ENCODE measurements at regions not wholly inside any gene's neighbourhood (a gene's known extent, or its start where the extent isn't known, plus 50 kb on each side); places are given as distances from the start of the nearest gene placed in this dataset.

DNA sequence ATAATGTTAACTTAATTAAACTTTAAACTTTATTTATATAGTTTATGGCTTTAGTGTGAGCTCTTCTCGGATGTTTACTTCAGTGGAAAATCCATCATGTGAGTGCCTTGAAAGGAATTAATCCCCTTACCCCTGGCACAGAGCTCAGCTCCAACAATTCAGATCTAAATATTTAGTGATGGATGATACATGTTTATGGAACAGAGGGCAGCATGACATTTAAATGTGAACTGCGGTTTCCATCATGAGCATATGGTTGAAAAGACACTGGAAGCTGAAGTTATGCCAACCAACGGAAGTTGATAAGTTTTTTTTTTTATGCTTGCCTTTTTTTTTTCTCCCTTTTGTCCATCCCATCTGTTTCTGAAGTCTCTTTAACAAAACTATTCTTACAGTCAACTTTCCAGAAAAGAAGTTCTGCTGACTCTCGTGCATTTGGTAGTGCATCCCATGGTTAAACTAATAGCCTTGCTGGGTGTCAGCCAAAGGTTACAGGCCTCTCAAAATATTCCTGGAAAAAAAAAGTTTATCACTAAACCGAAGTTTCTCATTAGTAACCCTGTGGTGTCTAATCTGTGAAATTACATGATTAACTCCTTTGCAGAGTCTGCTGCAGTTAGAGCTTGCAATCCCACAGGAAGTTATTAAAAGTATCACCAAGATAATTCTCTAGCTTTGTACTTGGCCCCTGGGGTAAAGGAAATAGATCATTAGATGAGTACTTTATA is 243.9 kb upstream of the TCF21 start:
- no peak for TF ChIP-seq POLR2A (IDR thresholded peaks at IDR 0.05)
- TF ChIP-seq, protein P1, sequence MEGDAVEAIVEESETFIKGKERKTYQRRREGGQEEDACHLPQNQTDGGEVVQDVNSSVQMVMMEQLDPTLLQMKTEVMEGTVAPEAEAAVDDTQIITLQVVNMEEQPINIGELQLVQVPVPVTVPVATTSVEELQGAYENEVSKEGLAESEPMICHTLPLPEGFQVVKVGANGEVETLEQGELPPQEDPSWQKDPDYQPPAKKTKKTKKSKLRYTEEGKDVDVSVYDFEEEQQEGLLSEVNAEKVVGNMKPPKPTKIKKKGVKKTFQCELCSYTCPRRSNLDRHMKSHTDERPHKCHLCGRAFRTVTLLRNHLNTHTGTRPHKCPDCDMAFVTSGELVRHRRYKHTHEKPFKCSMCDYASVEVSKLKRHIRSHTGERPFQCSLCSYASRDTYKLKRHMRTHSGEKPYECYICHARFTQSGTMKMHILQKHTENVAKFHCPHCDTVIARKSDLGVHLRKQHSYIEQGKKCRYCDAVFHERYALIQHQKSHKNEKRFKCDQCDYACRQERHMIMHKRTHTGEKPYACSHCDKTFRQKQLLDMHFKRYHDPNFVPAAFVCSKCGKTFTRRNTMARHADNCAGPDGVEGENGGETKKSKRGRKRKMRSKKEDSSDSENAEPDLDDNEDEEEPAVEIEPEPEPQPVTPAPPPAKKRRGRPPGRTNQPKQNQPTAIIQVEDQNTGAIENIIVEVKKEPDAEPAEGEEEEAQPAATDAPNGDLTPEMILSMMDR (IDR thresholded peaks at IDR 0.05), result no peak
- no peaks in the 10 kb centered on the region for H3K4me1 ChIP-seq
- H3K27me3 ChIP-seq, result no peaks in the 10 kb centered on the region
- H3K4me3 ChIP-seq (replicated peaks in 1 of 3), result no peak overlapping the region
- H3K27ac ChIP-seq, result no peak overlapping the region
- intact Hi-C loops (cut with DNase I), result no loop called here
- WGBS, 2 donors, result 51 to 59% methylated on average over 5 of the region's 5 CpGs
- no peak for DNase-seq
- H3K36me3 ChIP-seq, result no peaks in the 10 kb centered on the region
- H3K9me3 ChIP-seq, result no peaks in the 10 kb centered on the region

DNA sequence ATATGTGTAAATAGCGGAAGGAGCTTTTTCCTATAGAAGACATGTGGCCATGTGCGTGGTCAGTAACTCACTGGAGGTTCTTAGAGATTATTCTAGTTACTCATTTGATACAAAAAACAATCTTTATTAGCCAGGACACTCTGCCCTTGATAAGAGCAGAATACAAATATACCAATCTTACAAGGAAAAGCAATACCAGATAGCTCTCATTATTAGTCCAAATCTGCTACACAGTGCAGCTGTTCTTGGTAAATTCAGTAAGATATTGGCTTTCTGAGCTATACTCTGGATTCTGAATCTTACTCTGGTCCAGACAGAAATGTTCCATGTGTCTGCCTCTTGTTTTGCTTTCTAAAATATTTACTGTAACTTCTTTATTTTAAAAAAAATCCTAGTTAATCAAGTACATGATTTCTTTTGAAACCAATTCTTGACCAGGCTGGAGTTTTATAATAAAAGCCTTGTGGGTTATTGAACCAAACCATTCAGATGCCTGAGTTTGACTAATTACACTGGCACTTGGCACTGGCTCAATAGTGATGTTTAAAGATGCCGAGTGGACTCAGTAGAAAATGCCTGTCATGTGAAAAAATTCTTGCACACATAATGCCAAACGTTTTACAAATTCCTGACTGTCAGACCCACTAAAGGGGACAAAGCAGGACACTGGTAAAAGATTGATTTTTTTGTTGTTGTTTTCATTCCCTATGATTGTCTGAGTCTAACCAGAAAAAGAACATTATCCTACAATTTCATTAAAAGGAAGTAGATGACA is 242.8 kb upstream of the TCF21 start:
- WGBS, 2 donors, result 50 to 53% methylated on average over 4 of the region's 4 CpGs
- no peak for TF ChIP-seq POLR2A (IDR thresholded peaks at IDR 0.05)
- Histone ChIP-seq H3K27me3 (no peaks in the 10 kb centered on the region), H3K4me1 (no peaks in the 10 kb centered on the region), H3K4me3 (replicated peaks in 1 of 3) (no peak overlapping the region), H3K9me3 (no peaks in the 10 kb centered on the region), H3K36me3 (no peaks in the 10 kb centered on the region), H3K27ac (no peak overlapping the region)
- intact Hi-C loops (cut with DNase I), result no loop called here
- DNase-seq, result no peak

DNA sequence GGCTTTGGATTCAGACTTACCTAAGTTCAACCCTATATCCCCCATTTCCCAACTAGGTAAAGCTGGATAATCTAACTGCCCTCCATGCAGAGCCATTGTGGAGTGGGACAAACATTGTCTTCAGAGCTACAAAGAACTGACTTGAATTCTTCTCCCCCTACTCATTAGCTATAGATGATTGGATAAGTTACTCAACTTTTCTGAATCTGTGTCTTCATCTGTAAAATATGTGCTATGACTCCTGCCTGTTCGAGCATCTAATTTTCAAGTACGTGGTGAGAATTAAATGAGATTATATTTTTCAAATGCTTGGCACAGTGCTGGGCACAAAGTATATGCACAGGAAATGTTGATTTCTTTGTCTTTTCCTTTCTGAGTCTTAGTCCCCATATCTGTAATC is 240.3 kb upstream of the TCF21 start:
- DNase-seq, result no peak
- intact Hi-C loops (cut with DNase I), result no loop called here
- H3K36me3 ChIP-seq, result no peaks in the 10 kb centered on the region
- no peaks in the 10 kb centered on the region for H3K9me3 ChIP-seq
- no peaks in the 10 kb centered on the region for H3K4me1 ChIP-seq
- no peak overlapping the region for H3K4me3 ChIP-seq (replicated peaks in 1 of 3)
- no peaks in the 10 kb centered on the region for H3K27me3 ChIP-seq
- no peak for TF ChIP-seq POLR2A (IDR thresholded peaks at IDR 0.05)
- TF ChIP-seq, protein P1 (IDR thresholded peaks at IDR 0.05), result no peak
- no peak overlapping the region for H3K27ac ChIP-seq
- WGBS, 2 donors, result 87 to 88% methylated on average over 2 of the region's 2 CpGs

DNA sequence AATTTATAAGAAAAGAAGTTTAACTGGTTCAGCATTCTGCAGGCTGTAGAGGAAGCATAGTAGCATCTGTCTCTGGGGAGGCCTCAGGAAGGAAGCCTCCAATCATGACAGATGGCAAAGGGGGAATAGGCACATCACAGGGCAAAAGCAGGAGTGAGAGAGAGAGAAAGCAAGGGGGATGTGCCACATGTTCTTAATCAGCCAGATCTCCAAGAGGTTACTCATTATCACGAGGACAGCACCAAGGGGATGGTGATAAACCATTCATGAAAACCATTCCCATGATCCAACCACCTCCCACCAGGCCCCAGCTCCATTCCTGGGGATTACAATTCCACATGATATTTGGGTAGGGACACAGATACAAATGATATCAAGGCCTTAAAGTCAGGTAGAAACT is 217.5 kb upstream of the TCF21 start:
- H3K36me3 ChIP-seq, result no peaks in the 10 kb centered on the region
- no peak for DNase-seq
- TF ChIP-seq, protein P1 (IDR thresholded peaks at IDR 0.05), result no peak
- TF ChIP-seq POLR2A (IDR thresholded peaks at IDR 0.05), result no peak
- H3K27ac ChIP-seq, result no peak overlapping the region
- no peaks in the 10 kb centered on the region for H3K27me3 ChIP-seq
- intact Hi-C loops (cut with DNase I), result no loop called here
- 63 to 67% methylated on average over 1 of the region's 1 CpG for WGBS, 2 donors
- no peak overlapping the region for H3K4me3 ChIP-seq (replicated peaks in 1 of 3)
- no peaks in the 10 kb centered on the region for H3K9me3 ChIP-seq
- H3K4me1 ChIP-seq, result no peaks in the 10 kb centered on the region

DNA sequence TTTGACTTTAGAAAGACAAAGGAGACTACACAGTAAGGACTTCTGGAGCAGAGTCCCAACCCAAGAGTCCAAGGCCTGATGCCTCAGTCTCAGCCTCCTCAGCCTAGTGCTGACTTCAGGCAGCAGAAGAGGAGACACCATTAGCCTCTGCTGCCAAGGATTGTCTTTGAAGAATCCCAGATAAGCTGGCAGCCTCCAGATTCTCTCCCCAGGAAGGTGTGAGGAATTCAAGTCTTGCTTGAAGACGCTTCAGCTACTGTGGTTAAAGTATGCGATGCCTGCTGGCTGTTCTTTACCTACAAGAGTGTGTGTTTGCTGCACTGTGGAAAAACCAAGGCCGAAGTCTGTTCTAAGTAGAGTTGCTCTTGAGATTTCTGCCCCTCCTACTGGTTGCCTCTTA is 215.9 kb upstream of the TCF21 start:
- H3K36me3 ChIP-seq, result no peaks in the 10 kb centered on the region
- intact Hi-C loops (cut with DNase I), result no loop called here
- H3K27ac ChIP-seq, result no peak overlapping the region
- no peak overlapping the region for H3K4me3 ChIP-seq (replicated peaks in 1 of 3)
- no peaks in the 10 kb centered on the region for H3K9me3 ChIP-seq
- no peaks in the 10 kb centered on the region for H3K27me3 ChIP-seq
- 76 to 81% methylated on average over 3 of the region's 3 CpGs for WGBS, 2 donors
- H3K4me1 ChIP-seq, result no peaks in the 10 kb centered on the region
- no peak for DNase-seq
- no peak for TF ChIP-seq POLR2A (IDR thresholded peaks at IDR 0.05)
- TF ChIP-seq, protein P1 (IDR thresholded peaks at IDR 0.05), result no peak
